ENCODE measurements at regions not wholly inside any gene's neighbourhood (a gene's known extent, or its start where the extent isn't known, plus 50 kb on each side); places are given as distances from the start of the nearest gene placed in this dataset.

GRCh38 chr17:5840811-5841446 is 229.2 kb upstream of the WSCD1 start:
- TF ChIP-seq POLR2A (IDR thresholded peaks at IDR 0.05) = no peak
- no peak for TF ChIP-seq CTCF (IDR thresholded peaks at IDR 0.05)
